GM12878 (cell line): ENCODE measurements at regions not wholly inside any gene's neighbourhood (a gene's known extent, or its start where the extent isn't known, plus 50 kb on each side); places are given as distances from the start of the nearest gene placed in this dataset.

ENCODE experiments used
- BACH1 ChIP-seq: fragments of 450-650 bp; IDR thresholded peaks from 2 replicates; pipeline ENCODE4 v1.6.1; 2017; ENCODE audit warnings: mild to moderate bottlenecking, borderline replicate concordance
- BMI1 ChIP-seq: fragments of 450-650 bp; IDR thresholded peaks from 2 replicates; pipeline ENCODE4 v1.6.1; 2016; ENCODE audit warnings: mild to moderate bottlenecking, moderate library complexity, borderline replicate concordance
- CUX1 ChIP-seq: IDR thresholded peaks from 2 replicates; pipeline ENCODE4 v1.6.1; 2012; ENCODE audit warnings: improper control_type of control experiment, low read depth, low read length; ENCODE audit not compliant: insufficient replicate concordance
- MTA2 ChIP-seq: fragments of 450-650 bp; IDR thresholded peaks from 2 replicates; pipeline ENCODE4 v1.6.1; 2016; ENCODE audit warnings: low read depth, mild to moderate bottlenecking, moderate library complexity
- MYB ChIP-seq: fragments of 150-350 bp; IDR thresholded peaks from 2 replicates; pipeline ENCODE4 v1.6.1; 2014; ENCODE audit warnings: mild to moderate bottlenecking, low read depth, low read length, borderline replicate concordance
- NFYB ChIP-seq: IDR thresholded peaks from 2 replicates; pipeline ENCODE4 v1.6.1; 2011; ENCODE audit warnings: low read depth, mild to moderate bottlenecking, low read length, improper control_type of control experiment, moderate library complexity; ENCODE audit not compliant: insufficient read depth
- SREBF1 ChIP-seq: IDR thresholded peaks from 2 replicates; pipeline ENCODE4 v1.6.1; 2012; ENCODE audit warnings: mild to moderate bottlenecking, low read length
- TCF3 ChIP-seq: IDR thresholded peaks from 2 replicates; pipeline ENCODE4 v1.6.1; 2012; ENCODE audit warnings: low read depth, mild to moderate bottlenecking, low read length, borderline replicate concordance; ENCODE audit not compliant: insufficient read depth

- TF ChIP-seq CUX1 (no peak), SREBF1 (no peak), MTA2 (no peak), NFYB (no peak), TCF3 (no peak), BACH1 (no peak), BMI1 (no peak), MYB (no peak)
These were observed 664.8 kb downstream of the BRD1 start (continued) for GRCh38 chr22:49162841-49163240.
